ENCODE measurements at regions not wholly inside any gene's neighbourhood (a gene's known extent, or its start where the extent isn't known, plus 50 kb on each side); places are given as distances from the start of the nearest gene placed in this dataset.

DNA sequence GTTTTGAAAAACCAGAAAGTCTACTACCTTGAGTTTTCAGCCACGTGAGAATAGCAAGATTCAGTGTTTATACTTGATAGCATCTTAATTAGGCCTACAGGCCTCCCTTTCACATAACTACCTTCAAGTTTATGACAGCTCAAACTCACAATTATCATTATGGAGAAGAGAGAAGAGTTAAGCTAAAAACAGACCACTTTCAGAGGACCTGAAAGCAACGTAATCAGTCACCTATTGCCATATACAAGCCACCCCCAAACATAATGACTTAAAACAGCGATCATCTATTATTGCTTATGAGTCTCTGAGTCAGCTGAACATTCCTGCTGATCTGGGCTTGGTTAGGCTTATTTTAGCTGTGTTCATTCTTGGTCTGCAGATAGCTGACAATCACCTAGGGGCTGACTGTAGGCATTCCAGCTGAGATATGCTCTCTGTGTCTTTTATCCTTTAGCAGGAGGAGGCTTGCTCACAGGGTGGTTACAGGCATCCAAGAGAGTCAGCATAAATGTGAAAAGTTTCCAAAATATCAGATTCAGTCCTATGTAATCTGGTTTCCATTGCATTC lies 130.9 kb downstream of the COX7C start:
- no peaks in the 10 kb centered on the region for H3K4me1 Mint-ChIP-seq (ENCODE audit: low read depth in 2 of 2)
- ATAC-seq (no peak), DNase-seq (ENCODE audit: low spot score) (no peak)
- H3K27me3 Mint-ChIP-seq, result no peaks in the 10 kb centered on the region
- no peak overlapping the region for H3K27ac Mint-ChIP-seq
- H3K36me3 Mint-ChIP-seq, result no peaks in the 10 kb centered on the region
- H3K9me3 Mint-ChIP-seq, result peaks cover 3% of the 10 kb centered on the region
- no peak overlapping the region for H3K4me3 Mint-ChIP-seq

GRCh38 chr5:86749841-86750240 lies 132.1 kb downstream of the COX7C start:
- Mint-ChIP-seq H3K4me3 (no peak overlapping the region), H3K27me3 (no peaks in the 10 kb centered on the region), H3K9me3 (peaks cover 3% of the 10 kb centered on the region), H3K4me1 (ENCODE audit: low read depth in 2 of 2) (no peaks in the 10 kb centered on the region), H3K36me3 (no peaks in the 10 kb centered on the region), H3K27ac (no peak overlapping the region)
- ATAC-seq (no peak), DNase-seq (ENCODE audit: low spot score) (no peak)

GRCh38 chr5:86756839-86757238 lies 139.1 kb downstream of the COX7C start:
- Mint-ChIP-seq H3K4me1 (ENCODE audit: low read depth in 2 of 2) (no peaks in the 10 kb centered on the region), H3K36me3 (no peaks in the 10 kb centered on the region), H3K27ac (no peak overlapping the region), H3K4me3 (no peak overlapping the region), H3K9me3 (peaks cover 9% of the 10 kb centered on the region), H3K27me3 (no peaks in the 10 kb centered on the region)
- DNase-seq (ENCODE audit: low spot score), result no peak
- ATAC-seq, result no peak

DNA sequence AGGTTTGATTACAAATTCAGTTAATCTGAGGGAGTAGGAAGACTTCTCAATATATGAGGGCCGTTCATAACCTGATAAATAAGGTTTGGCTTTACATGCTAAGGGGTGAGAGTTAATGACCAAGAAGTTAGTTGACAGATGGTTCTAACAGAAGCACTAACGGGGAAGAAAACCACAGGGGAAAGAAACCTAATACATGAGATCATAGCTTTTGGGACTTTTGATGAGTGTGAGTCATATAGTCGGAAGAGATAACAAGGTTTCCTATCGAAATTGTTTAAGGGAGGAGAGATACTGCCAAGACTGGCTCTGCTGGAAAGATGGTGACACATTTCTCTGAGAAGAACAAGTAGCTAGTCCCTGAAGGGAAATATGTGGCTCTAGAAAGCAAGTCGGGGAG lies 140.1 kb downstream of the COX7C start:
- ATAC-seq, result no peak
- no peak overlapping the region for H3K4me3 Mint-ChIP-seq
- no peak overlapping the region for H3K27ac Mint-ChIP-seq
- no peak for DNase-seq (ENCODE audit: low spot score)
- H3K27me3 Mint-ChIP-seq, result no peaks in the 10 kb centered on the region
- H3K36me3 Mint-ChIP-seq, result no peaks in the 10 kb centered on the region
- no peaks in the 10 kb centered on the region for H3K4me1 Mint-ChIP-seq (ENCODE audit: low read depth in 2 of 2)
- peaks cover 9% of the 10 kb centered on the region for H3K9me3 Mint-ChIP-seq

- DNase-seq (ENCODE audit: low spot score) (no peak), ATAC-seq (no peak)
- Mint-ChIP-seq H3K4me3 (no peak overlapping the region), H3K27me3 (no peaks in the 10 kb centered on the region), H3K36me3 (no peaks in the 10 kb centered on the region), H3K4me1 (ENCODE audit: low read depth in 2 of 2) (no peaks in the 10 kb centered on the region), H3K9me3 (peaks cover 13% of the 10 kb centered on the region), H3K27ac (no peak overlapping the region)
These were observed 142.9 kb downstream of the COX7C start for GRCh38 chr5:86760661-86761060.

DNA sequence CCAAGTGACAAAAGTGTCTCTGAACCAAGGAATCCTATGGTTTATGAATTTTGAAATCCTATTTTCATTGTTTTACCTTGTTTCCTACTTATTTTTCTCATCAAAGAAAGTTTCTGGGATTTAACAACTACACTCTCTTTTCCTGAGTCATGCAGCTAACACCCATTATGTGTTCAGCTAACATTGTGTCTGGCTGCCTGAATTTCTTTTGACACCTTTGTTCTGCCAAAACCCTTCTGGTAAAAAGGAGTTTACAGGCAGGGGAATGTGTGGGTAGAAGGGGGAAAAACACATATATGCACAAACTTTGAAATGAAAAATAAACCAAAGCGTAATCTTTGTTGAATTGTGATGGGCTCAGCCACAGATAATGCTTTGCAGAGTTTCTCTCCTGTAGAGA lies 146.2 kb downstream of the COX7C start:
- no peaks in the 10 kb centered on the region for H3K36me3 Mint-ChIP-seq
- ATAC-seq (no peak), DNase-seq (ENCODE audit: low spot score) (no peak)
- no peak overlapping the region for H3K4me3 Mint-ChIP-seq
- H3K27ac Mint-ChIP-seq, result no peak overlapping the region
- H3K4me1 Mint-ChIP-seq (ENCODE audit: low read depth in 2 of 2), result no peaks in the 10 kb centered on the region
- H3K27me3 Mint-ChIP-seq, result no peaks in the 10 kb centered on the region
- peaks cover 7% of the 10 kb centered on the region for H3K9me3 Mint-ChIP-seq

DNA sequence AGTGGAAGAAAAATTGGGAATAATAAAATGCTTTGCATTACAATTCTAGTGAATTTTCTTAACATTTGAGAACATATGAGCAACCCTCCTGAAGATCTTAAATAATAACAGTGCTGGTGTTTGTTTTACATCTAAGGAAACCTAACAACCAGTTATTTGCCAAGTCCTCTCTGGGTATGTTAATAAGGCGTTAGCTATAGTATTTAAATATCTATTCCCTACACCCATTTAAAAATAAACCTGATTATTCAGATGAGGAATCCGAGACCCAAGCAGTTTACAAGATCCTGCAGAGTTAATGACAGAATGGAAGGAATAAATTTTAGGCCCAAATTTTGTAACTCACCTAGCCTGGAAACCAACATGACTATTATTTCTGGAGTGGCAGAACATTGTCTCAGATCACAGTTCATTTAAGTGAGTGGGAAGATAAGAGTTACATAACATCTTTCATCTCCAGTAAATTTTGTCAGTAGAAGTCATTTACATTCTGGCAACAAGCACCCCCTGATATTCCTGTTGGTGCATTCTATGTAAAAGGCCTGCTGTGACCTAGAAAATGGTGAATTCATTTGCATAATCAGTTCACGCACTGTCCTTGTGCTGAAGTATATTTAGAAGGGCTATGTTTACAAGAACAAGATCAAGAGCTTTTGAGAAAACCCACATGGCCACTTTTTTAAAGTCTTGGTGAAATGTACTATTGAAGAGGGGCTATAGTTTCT lies 148.2 kb downstream of the COX7C start:
- H3K27ac Mint-ChIP-seq, result no peak overlapping the region
- no peaks in the 10 kb centered on the region for H3K4me1 Mint-ChIP-seq (ENCODE audit: low read depth in 2 of 2)
- H3K9me3 Mint-ChIP-seq, result peaks cover 15% of the 10 kb centered on the region
- no peak overlapping the region for H3K4me3 Mint-ChIP-seq
- no peak for ATAC-seq
- no peaks in the 10 kb centered on the region for H3K36me3 Mint-ChIP-seq
- no peaks in the 10 kb centered on the region for H3K27me3 Mint-ChIP-seq
- no peak for DNase-seq (ENCODE audit: low spot score)

- no peaks in the 10 kb centered on the region for H3K27me3 Mint-ChIP-seq
- H3K4me1 Mint-ChIP-seq (ENCODE audit: low read depth in 2 of 2), result no peaks in the 10 kb centered on the region
- peaks cover 18% of the 10 kb centered on the region for H3K9me3 Mint-ChIP-seq
- no peak overlapping the region for H3K27ac Mint-ChIP-seq
- H3K4me3 Mint-ChIP-seq, result no peak overlapping the region
- DNase-seq (ENCODE audit: low spot score) (no peak), ATAC-seq (no peak)
- H3K36me3 Mint-ChIP-seq, result no peaks in the 10 kb centered on the region
These were observed 151.0 kb downstream of the COX7C start for GRCh38 chr5:86768699-86769202.

- no peaks in the 10 kb centered on the region for H3K27me3 Mint-ChIP-seq
- ATAC-seq (no peak), DNase-seq (ENCODE audit: low spot score) (no peak)
- H3K9me3 Mint-ChIP-seq, result peaks cover 10% of the 10 kb centered on the region
- no peaks in the 10 kb centered on the region for H3K36me3 Mint-ChIP-seq
- no peak overlapping the region for H3K4me3 Mint-ChIP-seq
- H3K4me1 Mint-ChIP-seq (ENCODE audit: low read depth in 2 of 2), result no peaks in the 10 kb centered on the region
- no peak overlapping the region for H3K27ac Mint-ChIP-seq
These were observed 162.3 kb downstream of the COX7C start for GRCh38 chr5:86780018-86780417.

GRCh38 chr5:86786955-86787354 lies 169.2 kb downstream of the COX7C start:
- H3K4me3 Mint-ChIP-seq, result no peak overlapping the region
- no peaks in the 10 kb centered on the region for H3K9me3 Mint-ChIP-seq
- ATAC-seq, result no peak
- H3K27me3 Mint-ChIP-seq, result no peaks in the 10 kb centered on the region
- no peak overlapping the region for H3K27ac Mint-ChIP-seq
- DNase-seq (ENCODE audit: low spot score), result no peak
- H3K36me3 Mint-ChIP-seq, result no peaks in the 10 kb centered on the region
- H3K4me1 Mint-ChIP-seq (ENCODE audit: low read depth in 2 of 2), result no peaks in the 10 kb centered on the region

- no peaks in the 10 kb centered on the region for H3K36me3 Mint-ChIP-seq
- no peaks in the 10 kb centered on the region for H3K9me3 Mint-ChIP-seq
- H3K4me3 Mint-ChIP-seq, result no peak overlapping the region
- ATAC-seq, result no peak
- no peaks in the 10 kb centered on the region for H3K4me1 Mint-ChIP-seq (ENCODE audit: low read depth in 2 of 2)
- DNase-seq (ENCODE audit: low spot score), result no peak
- no peak overlapping the region for H3K27ac Mint-ChIP-seq
- no peaks in the 10 kb centered on the region for H3K27me3 Mint-ChIP-seq
These were observed 177.9 kb downstream of the COX7C start for GRCh38 chr5:86795659-86796058.

- no peaks in the 10 kb centered on the region for H3K4me1 Mint-ChIP-seq (ENCODE audit: low read depth in 2 of 2)
- no peaks in the 10 kb centered on the region for H3K9me3 Mint-ChIP-seq
- no peaks in the 10 kb centered on the region for H3K36me3 Mint-ChIP-seq
- no peak overlapping the region for H3K27ac Mint-ChIP-seq
- DNase-seq (ENCODE audit: low spot score) (no peak), ATAC-seq (no peak)
- H3K4me3 Mint-ChIP-seq, result no peak overlapping the region
- H3K27me3 Mint-ChIP-seq, result no peaks in the 10 kb centered on the region
These were observed 179.9 kb downstream of the COX7C start for GRCh38 chr5:86797677-86798076.

DNA sequence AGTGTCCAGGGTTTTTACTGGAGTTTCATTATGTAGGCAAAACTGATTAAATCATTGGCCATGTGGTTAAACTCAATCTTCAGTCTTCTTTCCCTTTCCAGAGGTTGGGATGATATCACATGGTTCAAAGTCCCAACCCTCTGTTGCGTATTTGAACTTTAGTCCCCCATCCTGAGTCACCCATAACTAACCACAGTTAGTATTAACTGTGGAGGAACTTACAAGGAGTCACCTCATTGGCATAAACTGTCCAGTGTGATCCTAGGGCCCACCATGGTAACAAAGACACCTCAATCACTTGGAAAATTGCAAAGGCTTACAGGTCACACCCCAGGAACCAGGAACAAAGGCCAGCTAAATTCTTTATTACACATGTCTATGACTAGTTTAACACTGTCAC lies 188.5 kb downstream of the COX7C start:
- no peak overlapping the region for H3K4me3 Mint-ChIP-seq
- no peaks in the 10 kb centered on the region for H3K27me3 Mint-ChIP-seq
- no peak overlapping the region for H3K27ac Mint-ChIP-seq
- no peak for ATAC-seq
- H3K9me3 Mint-ChIP-seq, result no peaks in the 10 kb centered on the region
- H3K4me1 Mint-ChIP-seq (ENCODE audit: low read depth in 2 of 2), result no peaks in the 10 kb centered on the region
- H3K36me3 Mint-ChIP-seq, result no peaks in the 10 kb centered on the region
- DNase-seq (ENCODE audit: low spot score), result no peak

DNA sequence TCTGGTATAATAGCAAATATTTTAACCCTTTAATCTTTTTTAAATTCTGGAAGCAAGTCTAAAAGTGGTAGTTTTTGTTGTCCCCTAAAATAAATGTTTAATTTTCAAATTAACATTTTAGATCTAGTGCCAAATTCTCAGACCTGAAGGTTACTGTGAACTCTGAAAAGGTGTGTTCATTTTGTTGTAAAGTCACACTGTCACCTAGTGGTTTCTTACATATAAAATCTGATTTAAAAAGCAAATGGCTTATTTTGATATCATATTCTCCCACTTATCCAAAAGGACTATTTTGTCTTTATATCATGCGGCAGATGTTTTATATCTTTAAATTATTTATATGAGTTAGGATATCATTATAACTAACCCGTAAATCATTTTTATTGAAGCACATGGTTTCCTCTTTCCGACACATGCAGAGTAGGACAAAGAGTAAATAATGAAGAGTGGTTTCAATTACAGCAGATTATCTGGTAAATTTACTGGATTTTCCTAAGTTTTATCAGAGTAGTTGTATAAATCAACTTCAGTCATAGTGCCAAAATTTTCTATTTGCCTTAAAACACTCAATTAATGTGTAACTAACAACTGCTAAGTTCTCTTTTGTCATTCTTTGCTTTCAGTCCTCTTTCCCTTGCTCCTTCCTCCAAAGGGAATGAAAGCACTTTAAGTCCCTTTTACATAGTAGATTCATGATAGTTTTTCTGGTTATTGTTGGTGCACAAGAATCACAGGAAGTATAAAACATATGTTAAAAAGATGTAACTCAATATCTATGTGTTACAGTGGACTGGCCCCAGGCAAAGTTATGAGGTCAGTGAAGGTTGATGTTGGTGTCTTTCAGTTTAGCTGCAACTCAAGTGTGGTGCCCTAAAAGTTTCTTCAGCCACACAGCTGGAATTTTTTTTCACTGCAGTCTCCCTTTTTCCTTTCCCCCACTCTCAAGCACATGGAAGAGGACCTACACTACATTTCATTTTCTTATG lies 189.6 kb downstream of the COX7C start:
- H3K27ac Mint-ChIP-seq, result no peak overlapping the region
- no peak overlapping the region for H3K4me3 Mint-ChIP-seq
- no peaks in the 10 kb centered on the region for H3K9me3 Mint-ChIP-seq
- no peak for ATAC-seq
- no peak for DNase-seq (ENCODE audit: low spot score)
- H3K27me3 Mint-ChIP-seq, result no peaks in the 10 kb centered on the region
- no peaks in the 10 kb centered on the region for H3K4me1 Mint-ChIP-seq (ENCODE audit: low read depth in 2 of 2)
- no peaks in the 10 kb centered on the region for H3K36me3 Mint-ChIP-seq

All from natural killer cell treated with Interleukin-12 subunit alpha and Interleukin-12 subunit beta and Interleukin-15 and Interleukin-18, amount 100 ng/mL, for 72 hours (primary cell).